Cerebellar nuclear complex (tissue), 1 donor: ENCODE measurements at regions not wholly inside any gene's neighbourhood (a gene's known extent, or its start where the extent isn't known, plus 50 kb on each side); places are given as distances from the start of the nearest gene placed in this dataset.
A peak's percentile ranks its signal among the peaks of the same experiment; 100 is the strongest.

Source experiments
- DNase-seq, 2 experiments: peaks; one replicate each; lab custom pipeline; 2025; lab: John Stamatoyannopoulos, UW

DNA sequence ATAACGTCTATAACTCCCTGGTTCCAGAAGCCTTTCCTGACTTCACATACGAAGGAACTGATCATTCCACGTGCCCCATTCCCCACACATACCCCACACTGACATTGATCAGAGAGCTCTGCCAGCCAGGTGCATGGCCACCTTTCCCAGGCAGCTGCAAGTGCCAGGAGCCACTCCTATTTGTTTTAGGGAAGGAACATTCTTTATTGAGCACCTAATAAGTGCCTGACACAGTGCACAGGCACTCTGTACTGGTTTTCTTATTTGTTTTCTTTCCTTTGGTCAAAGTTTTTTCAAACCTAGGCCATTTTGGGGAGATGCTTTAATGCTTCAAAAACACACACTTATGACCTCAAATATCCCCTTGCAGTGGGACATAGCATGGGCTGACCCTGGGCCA, 50.0 kb downstream of the PITPNM2 start:
- no peak for DNase-seq

DNA sequence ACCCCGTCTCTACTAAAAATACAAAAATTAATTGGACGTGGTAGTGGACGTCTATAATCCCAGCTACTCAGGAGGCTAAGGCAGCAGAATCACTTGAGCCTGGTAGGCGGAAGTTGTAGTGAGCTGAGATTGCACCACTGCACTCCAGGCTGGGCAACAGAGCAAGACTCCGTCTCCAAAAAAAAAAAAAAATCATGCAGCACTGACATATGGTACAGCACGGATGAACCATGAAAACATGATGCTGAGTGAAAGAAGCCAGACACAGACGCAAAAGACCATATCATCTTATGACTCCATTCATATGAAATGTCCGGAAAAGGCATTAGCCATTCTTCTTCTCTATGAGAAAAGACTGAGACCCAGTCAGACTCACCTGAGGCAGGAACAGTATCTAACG, 50.4 kb downstream of the PITPNM2 start:
- DNase-seq = no peak

DNA sequence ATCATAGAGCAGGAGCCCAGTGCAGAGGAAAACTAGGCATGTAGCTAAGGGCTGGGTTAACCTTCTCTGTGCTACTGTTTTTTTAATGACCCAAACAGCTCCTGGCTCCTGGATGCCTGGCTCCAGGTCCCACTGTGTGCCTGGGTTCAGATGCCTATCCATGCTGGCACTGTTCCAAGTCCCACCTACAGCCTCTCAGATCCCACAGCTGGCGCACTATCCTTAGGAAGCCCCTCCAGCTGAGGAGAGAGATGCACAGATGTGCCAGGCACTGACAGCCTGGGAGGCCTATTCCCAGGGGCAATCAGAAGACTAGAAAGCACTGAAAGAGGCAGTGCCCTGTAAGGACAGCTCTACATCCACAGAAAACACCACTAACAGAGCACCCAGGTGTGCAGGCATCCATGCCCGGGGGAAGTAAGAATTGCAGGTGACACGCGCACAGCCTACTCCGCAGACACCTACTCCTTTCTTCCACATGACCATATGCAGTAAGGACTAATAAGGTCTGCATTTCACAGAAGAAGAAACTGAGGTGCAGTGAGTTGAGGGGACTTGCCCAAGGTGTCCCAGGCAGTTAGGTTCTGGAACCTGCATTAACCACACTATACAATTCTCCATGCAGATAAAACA, 51.2 kb downstream of the PITPNM2 start:
- DNase-seq = no peak

DNA sequence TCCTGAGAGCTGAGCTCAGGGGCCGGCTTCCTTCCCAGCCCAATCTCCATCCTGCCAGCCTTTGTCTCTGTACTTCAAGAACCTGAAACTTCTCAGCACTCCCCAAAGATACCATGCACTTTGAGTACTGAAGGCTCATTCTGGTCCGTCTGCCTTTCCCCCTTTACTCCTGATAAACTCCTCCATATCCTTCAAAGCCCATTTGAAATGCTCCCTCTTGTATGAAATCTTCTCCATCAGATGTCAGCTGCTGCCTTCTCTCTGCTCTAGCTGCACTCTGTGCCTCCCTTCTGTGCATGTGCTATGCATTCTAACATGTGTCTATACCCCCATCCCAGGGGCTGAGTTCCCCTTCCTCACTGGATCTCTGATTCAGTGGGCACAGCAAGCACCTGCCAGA, 52.1 kb downstream of the PITPNM2 start:
- no peak for DNase-seq

DNA sequence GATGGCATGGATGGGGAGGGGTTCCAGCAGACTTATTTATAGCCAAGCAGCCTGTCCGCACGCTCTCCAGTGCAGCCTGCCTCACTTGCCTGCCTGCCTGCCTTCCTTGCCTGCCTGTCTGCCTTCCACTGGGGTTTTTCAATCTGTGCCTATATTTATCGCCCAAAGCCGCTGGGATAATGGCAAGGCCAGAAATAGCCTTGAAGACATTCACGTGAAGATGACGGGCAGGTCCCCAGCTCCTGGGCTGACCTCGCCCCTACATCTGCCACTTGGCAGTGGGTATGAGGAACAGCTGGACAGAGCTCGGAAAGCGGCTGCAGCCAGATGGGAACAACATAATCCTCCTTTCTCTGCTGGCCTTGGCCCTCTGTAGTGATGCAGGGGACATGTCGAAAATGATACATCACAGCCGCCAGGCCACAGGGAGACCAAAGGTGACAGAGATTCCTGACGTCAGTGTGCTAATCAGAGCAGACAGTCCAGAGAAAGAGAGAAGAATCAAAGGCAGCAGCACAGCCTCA, 53.3 kb downstream of the PITPNM2 start:
- DNase-seq = peak in 1 of 2 experiments; percentile 45

DNA sequence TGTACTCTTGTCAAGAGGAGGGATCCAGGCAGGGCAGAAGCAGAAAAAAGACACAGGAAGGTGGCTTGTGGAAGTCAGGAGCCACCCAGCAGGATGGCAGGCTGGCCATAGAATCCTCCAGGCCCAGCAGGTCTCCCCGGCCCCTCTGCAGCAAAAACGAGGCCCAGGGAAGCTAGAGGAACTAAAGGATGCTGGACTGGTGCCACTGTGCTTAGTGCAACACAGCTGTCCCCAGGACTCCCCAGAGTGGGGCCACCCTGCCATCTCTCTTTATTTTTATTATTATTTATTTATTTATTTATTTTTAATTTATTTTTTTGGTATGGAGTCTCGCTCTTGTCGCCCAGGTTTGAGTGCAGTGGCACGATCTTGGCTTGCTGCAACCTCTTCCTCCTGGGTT, 54.1 kb downstream of the PITPNM2 start:
- DNase-seq = no peak

DNA sequence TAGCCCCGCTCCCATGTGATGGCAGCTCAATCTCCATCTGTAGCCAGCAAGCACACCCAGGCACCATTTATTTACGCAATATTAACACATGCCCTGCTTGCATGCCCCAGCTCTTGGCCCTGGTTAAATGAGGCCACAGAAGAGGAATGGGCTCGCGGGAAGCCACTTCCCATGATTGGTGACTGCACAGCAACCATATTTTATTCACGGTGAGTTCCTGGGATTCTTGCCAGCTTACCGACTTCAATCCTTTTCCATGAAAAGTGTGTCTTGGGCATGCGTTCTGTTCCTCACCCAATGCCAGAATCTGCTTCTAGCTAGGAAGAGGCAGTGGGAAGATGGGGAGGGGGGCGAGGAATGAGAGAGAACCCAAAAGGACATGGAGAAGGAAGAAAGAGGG, 54.7 kb downstream of the PITPNM2 start:
- no peak for DNase-seq

DNA sequence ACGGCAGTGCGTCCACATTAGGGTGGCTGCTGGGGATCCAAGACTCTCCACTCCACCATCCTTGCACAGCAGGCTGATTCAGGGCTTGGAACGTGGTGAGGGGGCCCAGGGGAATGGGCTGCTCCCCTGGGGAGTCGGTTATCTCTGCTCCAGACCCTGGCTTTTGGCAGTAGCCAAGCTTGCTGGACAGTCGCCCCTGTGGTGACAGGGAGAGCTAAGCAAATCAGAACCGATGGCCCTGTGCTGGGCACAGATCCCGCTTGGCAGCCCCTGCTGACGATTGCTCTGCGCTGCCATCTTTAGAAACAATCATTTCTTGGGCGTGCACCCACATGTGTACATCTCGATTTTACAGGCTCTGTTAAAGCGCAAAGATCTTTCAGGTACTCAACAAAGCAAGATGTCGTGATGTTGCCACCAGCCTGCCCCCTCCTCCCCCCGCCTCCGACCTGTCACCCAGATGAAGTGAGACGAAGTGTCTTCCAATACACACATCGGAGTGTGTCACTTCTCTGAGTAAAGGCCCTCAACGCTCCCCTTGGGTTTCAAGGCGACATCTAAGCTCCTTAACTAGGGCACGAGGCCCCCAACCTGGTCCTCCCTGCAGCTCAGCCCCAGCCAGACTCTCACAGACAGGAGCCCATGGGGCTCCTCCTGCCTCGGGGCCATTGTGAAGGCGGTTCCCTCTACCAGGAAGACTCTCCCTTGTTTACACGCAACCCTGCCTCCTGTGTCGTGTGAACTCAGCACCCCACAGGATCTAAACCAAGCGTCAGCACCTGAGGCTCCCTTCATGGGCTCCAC, 55.6 kb downstream of the PITPNM2 start:
- no peak for DNase-seq

DNA sequence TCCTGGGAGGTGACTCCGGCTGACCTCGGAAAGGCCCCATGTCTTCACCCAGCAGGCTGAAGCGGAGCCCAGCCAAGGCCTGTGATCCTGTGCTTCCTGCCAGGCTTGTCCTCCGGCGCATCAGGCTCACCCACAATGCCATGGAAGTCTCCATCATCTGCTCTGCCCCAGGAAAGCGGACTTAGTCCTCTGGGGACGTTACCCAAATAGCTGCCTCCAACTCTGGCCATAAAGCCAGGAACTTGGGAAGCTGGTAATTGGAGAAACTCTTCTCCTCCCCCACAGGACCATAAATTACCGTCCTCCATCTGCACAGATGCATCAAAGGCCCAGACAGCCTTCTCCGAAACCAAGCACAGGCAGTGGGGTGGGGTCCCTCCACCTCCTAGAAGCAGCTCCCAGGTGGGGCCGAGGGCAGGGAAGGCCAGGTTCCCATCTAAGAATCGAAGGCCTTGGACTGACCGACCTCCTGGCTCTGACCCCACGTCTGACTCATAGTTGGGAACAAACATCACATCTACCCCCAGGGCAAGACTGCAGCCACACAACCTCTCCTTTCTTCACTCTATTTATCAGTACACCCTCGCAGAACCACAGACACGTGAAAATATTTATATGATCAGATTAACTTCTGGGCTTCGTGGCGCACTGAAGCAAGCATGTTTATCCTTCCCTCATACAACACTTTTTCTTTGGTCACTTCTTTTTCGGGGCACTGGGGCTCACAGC, 56.4 kb downstream of the PITPNM2 start:
- DNase-seq = no peak

DNA sequence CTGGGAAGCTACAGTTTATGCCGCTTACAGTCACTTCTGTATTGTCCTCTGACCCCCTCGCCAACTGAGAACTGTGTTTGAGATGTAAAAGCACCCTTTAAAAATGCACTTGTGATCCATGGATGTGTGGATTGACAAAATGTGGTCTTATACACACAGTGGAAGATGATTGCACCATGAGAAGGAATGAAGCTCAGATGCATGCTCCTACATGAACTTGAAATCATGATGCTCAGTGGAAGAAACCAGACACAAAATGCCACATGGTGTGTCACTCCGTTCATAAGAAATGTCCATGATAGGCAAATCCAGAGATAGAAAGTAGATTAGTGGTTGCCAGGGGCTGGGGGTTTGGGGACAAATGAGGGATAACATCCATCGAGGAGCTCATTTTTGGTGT, 58.0 kb downstream of the PITPNM2 start:
- no peak for DNase-seq

DNA sequence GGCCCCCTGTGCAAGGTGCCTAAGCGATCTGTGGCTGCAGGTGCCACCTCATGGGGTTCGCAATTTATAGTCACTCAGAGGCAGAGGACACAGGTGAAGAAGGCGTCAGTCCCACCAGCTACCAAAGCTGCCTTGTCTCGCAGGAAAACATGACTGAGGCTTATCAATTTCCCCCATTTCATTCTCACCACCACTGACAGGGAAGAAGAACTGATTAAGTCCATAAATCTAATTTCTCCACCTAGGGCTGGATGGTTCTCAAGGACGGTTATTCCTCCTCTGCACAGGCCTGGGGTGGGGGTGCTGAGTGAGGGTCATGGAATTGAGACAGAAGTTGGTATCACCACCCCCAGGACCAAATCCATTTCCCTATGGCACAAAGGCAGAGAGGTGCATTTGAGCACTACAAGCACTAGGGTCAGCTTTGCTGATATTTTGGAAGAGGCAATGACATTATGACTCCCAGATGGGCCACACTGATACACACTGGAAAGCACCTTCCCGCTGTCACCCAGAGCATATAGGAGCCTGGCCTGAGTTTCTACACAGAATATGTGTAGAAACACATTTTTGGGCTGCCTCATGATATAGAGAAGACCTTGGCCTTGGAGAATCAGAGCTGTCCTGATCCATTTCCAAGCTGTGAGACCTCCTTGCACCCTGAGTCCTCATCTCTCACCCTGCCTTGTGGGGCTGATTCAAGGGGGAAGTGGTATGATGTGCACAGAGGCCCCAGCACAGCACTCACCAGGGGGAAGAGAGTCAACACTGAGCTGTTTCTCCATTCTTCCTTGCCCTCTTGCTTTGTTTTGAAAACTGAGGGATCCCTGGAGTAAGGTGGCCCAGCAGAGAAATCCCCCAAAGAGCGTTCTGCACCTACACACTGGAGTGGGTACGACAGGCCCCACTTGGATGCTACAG, 59.4 kb downstream of the PITPNM2 start:
- no peak for DNase-seq

DNA sequence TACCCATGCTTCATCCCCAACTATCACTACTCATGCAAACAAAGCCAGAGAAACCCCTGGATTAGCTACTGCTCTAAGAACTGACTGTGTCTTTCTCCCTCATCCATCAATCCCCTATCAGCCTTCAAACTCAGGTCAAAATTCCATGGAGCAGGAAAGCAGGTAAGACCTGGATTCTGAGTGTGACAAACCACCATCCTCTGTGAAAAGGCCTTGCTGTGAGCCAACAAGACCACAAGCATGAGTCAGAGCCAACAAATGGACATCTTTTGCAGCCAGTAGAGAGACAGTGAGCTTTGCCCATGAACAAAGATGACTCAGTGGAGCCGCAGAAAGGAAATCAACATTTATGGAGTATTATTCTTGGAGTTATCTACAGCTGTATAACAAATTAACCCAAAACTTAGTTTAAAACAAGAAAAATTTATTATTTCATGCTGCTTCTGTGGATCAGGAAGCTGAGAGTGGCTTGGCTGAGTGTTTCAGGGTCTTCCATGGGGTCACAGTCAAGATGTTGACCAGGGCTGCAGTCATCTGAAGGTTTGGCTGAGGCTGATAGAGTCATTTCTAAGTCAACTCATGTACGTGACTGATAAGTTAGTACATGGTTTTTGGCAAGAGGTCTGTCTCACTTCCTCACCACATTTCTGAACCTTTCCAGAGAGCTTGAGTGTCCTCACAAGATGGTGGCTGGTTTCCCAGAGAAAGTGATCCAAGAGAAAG, 61.1 kb downstream of the PITPNM2 start:
- no peak for DNase-seq

DNA sequence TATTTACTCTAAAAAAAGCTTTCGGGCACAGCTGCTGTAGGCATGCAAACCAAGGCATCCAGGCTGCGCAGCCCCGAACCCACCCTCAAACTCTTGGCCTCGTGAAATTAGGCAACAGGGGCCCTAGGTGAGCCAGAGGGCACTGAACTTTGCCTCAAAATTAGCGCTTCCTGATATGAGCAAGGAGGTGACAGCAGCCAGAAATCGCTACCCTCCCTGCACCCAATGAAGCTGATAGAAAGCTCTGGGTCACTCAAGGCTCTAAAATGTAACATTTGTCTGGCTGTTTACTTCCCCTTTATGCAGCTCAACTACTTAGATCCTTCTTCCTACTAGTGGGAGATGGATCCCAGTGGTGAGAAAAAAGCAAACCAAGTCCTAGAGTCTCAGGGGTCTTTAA, 61.8 kb downstream of the PITPNM2 start:
- no peak for DNase-seq

DNA sequence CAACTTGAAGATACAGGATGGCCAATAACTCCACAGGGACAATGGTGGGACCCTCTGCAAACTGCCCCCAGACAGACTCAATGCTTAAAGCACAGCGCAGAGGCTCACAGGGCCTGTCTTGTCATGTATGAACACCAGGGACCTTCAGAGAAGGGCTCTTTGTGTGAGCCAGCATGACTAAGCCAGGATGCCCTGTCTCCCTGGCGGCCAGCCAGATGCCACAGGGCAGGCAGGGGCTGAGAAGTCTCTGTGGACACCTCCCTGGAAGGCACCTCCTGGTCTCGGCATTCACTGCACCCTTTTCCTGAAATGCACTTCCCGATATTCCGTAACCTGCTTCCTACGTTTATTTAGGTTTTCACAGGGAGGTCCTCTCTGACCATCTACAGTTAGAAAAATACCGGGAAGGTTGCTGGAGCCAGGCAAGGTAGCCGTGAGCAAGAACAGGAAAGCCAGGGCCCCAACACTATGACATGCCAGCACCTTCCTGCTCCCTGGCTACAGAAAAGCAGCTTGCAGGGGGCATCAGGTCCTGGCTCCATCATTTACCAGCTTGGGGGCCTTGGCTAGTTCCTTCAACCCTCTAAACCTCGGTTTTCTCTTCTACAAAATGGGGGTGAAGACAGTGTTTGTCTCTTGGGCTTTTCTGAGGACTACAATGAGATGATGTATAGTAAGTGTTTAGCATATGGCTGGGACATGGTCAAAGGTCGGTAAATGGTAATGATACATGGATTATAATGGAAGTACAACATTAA, 65.0 kb downstream of the PITPNM2 start:
- no peak for DNase-seq

DNA sequence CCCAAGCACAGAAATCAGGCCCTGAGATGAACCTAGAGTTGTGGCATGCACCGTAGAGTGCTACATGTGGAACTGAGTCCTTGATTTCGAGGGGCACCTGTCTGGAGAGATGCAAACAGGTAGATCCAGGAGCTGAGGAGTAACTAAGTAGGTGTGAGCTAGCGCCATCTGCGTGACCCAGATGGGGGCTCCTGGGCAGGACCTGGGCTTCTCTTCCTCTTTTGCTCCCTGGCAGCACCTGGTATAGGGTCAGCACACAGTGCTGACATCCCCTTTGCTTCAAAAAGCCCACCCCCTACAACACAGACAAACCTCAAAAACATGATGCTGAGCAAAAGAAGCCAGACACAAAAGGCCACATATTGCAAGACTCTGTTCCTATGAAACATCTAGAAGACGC, 65.8 kb downstream of the PITPNM2 start:
- DNase-seq = no peak

DNA sequence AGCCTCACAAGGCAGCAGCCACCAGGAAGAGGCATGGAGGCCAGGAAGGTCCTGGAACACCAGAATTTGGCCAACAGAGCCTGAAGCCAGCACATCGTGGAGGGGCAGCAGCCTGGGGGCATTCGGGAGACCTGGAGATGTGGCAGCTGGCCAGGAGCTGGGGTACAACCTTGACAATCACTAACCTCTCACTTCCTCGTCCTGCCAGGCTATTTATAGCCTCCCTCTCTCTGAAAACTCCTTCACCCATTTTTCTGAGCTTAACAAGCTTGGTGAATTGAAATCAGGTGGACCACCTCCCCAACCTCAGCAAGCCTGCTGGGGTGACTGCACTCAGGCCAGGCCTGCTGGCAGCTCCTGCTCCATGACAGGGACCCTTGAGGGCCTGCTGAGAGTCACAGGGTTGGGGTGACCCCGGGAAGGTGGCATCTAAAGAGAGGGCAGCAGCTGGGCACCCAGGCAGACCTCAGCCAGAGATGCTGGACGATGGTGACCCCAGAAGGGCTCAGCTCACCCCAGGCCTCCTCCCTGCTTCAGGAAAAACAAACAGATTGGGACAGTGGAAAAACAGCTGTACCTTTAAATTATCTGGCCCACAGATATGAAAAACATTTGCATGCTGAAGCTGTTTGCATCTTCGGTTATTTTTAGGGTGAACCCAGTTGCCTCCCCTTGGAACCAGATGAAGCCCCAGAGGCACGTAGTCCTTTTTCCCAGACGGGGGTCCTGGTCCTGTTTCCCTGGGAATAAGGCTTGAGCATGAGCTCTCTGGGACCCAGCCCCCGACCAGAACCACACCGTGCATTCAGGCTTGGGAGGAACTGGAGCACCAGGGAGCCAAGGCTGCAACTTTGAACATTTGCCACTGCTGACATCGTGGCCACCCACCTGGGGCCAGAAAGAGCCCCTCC, 67.0 kb downstream of the PITPNM2 start:
- no peak for DNase-seq

DNA sequence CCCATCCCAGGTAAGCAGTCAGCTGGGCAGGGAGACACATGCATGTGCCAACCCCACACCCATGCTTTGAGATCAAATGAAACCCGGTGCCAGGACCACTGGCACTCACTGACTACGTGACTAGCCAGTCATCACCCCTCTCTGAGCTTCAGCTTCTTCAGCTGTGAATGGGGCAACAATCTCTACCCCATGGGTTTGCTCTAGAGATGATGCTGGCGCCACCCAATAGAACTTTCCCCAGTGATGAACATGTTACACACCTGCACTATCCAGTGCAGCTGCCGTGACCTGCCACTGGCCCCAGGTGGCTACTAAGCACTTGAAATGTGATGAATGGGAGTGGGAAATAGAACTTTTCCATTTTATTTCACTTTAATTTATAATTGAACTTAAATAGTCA, 70.3 kb downstream of the PITPNM2 start:
- no peak for DNase-seq

DNA sequence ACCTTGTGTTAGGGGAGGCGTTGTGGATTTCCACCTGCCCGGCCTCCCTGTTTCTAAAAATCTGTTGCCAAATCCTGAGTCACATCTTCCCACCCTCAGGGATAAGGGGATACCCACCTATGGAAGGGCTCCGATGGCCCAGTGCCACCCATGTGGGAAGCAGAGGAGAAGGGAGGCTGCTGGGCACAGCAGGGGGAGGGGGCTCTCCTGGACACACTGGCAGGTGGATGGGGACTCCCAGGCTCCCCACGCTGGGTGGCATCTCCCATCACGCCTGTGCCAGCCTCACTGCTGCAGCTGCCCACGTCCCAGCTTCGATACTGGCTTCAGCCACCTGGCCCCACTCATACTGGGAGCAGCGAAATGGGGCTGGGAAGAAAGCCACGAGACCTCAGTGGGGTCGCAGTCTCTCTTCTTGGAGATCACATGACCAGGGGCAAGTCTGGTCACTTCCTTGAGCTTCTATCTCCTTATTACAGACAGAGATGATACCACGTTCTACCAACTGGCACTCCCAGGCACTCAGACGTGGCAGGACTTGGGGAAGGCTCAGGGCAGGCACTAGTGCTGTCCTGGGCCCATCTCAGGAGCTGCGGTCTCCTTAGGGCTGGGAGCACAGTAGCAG, 72.2 kb downstream of the PITPNM2 start:
- DNase-seq = no peak

DNA sequence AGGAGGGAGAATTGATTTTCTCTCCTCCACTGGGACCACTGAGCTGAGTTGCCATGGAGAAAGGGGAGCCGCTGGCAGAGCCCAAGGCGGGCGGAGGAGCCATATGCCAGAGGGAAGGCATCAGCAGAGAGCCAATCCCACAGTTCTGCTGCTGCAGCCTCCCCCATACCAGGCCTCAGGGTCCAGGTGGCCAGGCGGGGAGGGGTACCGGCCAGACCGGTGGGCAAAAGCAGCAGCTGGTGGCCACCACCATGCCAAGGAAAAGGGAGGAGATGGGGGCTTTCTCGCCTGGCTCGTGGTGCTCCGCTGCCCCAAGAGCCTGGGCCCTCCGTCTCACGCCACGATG, 72.8 kb downstream of the PITPNM2 start:
- DNase-seq = no peak
